Right atrium auricular region (tissue), 2 donors: ENCODE measurements at regions not wholly inside any gene's neighbourhood (a gene's known extent, or its start where the extent isn't known, plus 50 kb on each side); places are given as distances from the start of the nearest gene placed in this dataset.

Experiments used
- DNase-seq: peaks from one replicate; pipeline ENCODE4 v3.0.0-alpha.2; 2019; ENCODE audit warnings: low spot score
- H3K27ac ChIP-seq, 2 donors: fragments of 200-600 bp; sonication (generic); 1 replicate in 1 of 2; 2 replicates in 1 of 2; pipeline ENCODE4 v1.5.1; 2016 to 2019
- H3K27me3 ChIP-seq, 2 donors: fragments of 200-600 bp; sonication (generic); one replicate each; pipeline versions ENCODE4 v1.5.1 to v1.6.0; 2017 to 2019
- H3K36me3 ChIP-seq: fragments of 200-600 bp; sonication (generic); one replicate; pipeline ENCODE4 v1.5.1; 2016
- H3K4me1 ChIP-seq, 2 donors: fragments of 200-600 bp; sonication (generic); one replicate each; pipeline versions ENCODE4 v1.5.1 to v1.6.0; 2017 to 2019
- H3K4me3 ChIP-seq, 2 donors: fragments of 200-600 bp; sonication (generic); 1 replicate in 1 of 2; 2 replicates in 1 of 2; pipeline ENCODE4 v1.5.1; 2017 to 2019; ENCODE audit warnings: mild to moderate bottlenecking in 1 of 2, moderate library complexity in 1 of 2
- H3K9me3 ChIP-seq, 2 donors: fragments of 200-600 bp; sonication (generic); one replicate each; pipeline ENCODE4 v1.5.1; 2019
- TF ChIP-seq, protein P1 (sequence below), 2 donors: fragments of 200-600 bp; sonication (generic); IDR thresholded peaks; one replicate each; pipeline ENCODE4 v1.5.1; 2019; ENCODE audit warnings: antibody characterized with exemption in 2 of 2

GRCh38 chr3:6281662-6282061 lies 579.3 kb upstream of the GRM7 start:
- Histone ChIP-seq H3K27me3 (no peaks in the 10 kb centered on the region), H3K36me3 (no peaks in the 10 kb centered on the region), H3K27ac (no peak overlapping the region), H3K4me3 (no peak overlapping the region), H3K9me3 (no peaks in the 10 kb centered on the region), H3K4me1 (no peaks in the 10 kb centered on the region)
- TF ChIP-seq, protein P1, sequence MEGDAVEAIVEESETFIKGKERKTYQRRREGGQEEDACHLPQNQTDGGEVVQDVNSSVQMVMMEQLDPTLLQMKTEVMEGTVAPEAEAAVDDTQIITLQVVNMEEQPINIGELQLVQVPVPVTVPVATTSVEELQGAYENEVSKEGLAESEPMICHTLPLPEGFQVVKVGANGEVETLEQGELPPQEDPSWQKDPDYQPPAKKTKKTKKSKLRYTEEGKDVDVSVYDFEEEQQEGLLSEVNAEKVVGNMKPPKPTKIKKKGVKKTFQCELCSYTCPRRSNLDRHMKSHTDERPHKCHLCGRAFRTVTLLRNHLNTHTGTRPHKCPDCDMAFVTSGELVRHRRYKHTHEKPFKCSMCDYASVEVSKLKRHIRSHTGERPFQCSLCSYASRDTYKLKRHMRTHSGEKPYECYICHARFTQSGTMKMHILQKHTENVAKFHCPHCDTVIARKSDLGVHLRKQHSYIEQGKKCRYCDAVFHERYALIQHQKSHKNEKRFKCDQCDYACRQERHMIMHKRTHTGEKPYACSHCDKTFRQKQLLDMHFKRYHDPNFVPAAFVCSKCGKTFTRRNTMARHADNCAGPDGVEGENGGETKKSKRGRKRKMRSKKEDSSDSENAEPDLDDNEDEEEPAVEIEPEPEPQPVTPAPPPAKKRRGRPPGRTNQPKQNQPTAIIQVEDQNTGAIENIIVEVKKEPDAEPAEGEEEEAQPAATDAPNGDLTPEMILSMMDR (IDR thresholded peaks at IDR 0.05), result no peak
- no peak for DNase-seq

GRCh38 chr3:6282918-6283317 lies 578.0 kb upstream of the GRM7 start:
- Histone ChIP-seq H3K27me3 (no peaks in the 10 kb centered on the region), H3K4me3 (no peak overlapping the region), H3K9me3 (no peaks in the 10 kb centered on the region), H3K4me1 (no peaks in the 10 kb centered on the region), H3K27ac (no peak overlapping the region), H3K36me3 (no peaks in the 10 kb centered on the region)
- TF ChIP-seq, protein P1 (IDR thresholded peaks at IDR 0.05), result no peak
- no peak for DNase-seq

DNA sequence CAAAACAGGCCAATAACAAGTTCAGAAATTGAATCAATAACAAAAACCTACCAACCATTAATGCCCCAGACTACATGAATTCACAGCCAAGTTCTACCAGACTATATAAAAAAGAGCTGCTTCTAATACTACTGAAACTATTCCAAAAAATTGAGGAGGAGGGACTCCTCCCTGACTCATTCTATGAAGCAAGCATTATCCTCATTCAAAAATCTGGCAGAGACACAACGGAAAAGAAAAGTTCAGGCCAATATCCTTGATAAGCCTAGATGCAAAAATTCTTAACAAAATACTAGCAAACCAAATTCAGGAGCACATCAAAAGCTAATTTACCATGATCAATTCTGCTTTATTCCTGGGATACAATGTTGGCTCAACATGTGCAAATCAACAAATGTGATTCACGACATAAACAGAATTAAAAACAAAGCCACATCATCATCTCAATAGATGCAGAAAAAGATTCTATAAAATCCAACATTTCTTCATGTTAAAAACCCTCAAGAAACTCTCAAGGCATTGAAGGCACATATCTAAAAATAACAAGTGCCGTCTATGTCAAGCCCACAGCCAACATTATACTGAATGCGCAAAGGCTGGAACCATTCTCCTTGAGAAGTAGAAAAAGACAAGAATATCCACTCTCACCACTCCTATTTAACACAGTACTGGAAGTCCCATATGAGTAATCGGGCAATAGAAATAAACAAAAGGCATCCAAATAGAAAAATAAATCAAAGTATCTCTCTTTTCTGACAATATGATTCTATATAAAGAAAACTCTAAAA lies 573.6 kb upstream of the GRM7 start:
- Histone ChIP-seq H3K9me3 (no peaks in the 10 kb centered on the region), H3K4me3 (no peak overlapping the region), H3K4me1 (no peaks in the 10 kb centered on the region), H3K27ac (no peak overlapping the region), H3K27me3 (no peaks in the 10 kb centered on the region), H3K36me3 (no peaks in the 10 kb centered on the region)
- TF ChIP-seq, protein P1 (IDR thresholded peaks at IDR 0.05), result no peak
- DNase-seq, result no peak

- Histone ChIP-seq H3K36me3 (no peaks in the 10 kb centered on the region), H3K4me1 (no peaks in the 10 kb centered on the region), H3K9me3 (peaks cover 0 to 30% of the 10 kb centered on the region in 2 donors), H3K27ac (no peak overlapping the region), H3K4me3 (no peak overlapping the region), H3K27me3 (no peaks in the 10 kb centered on the region)
- TF ChIP-seq, protein P1 (IDR thresholded peaks at IDR 0.05), result no peak
- no peak for DNase-seq
Observed at GRCh38 chr3:6301626-6302025, 559.3 kb upstream of the GRM7 start.

DNA sequence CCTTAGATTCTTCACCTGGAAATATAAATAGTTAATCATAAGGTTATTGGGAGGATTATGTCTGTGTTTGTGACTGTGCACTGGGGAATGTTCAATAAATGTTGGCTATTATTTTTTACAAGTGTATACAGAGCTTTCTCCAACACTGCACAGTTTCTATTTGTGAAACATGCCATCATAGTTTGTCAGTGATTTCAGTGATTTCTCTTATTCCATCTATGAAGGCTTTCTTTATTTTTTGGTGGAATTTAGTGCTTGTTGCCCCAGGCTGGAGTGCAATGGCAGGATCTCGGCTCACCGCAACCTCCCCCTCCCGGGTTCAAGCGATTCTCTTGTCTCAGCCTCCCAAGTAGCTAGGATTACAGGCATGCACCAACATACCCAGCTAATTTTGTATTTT lies 545.0 kb upstream of the GRM7 start:
- Histone ChIP-seq H3K36me3 (no peaks in the 10 kb centered on the region), H3K9me3 (no peaks in the 10 kb centered on the region), H3K27me3 (no peaks in the 10 kb centered on the region), H3K27ac (no peak overlapping the region), H3K4me1 (no peaks in the 10 kb centered on the region), H3K4me3 (no peak overlapping the region)
- DNase-seq, result no peak
- TF ChIP-seq, protein P1 (IDR thresholded peaks at IDR 0.05), result no peak

- Histone ChIP-seq H3K36me3 (no peaks in the 10 kb centered on the region), H3K9me3 (no peaks in the 10 kb centered on the region), H3K27ac (no peak overlapping the region), H3K4me1 (no peaks in the 10 kb centered on the region), H3K4me3 (no peak overlapping the region), H3K27me3 (no peaks in the 10 kb centered on the region)
- no peak for DNase-seq
- TF ChIP-seq, protein P1 (IDR thresholded peaks at IDR 0.05), result no peak
Observed at GRCh38 chr3:6321999-6322398, 538.9 kb upstream of the GRM7 start.
